ENCODE measurements at regions not wholly inside any gene's neighbourhood (a gene's known extent, or its start where the extent isn't known, plus 50 kb on each side); places are given as distances from the start of the nearest gene placed in this dataset.

GRCh38 chr3:105085506-105085905 is 281.2 kb upstream of the ALCAM start:
- BruUV-seq (replicated peaks): no TSS peak
- no peak for TF ChIP-seq E4F1 (IDR thresholded peaks at IDR 0.05; ENCODE audit: borderline replicate concordance, partially characterized antibody)
- no peak for TF ChIP-seq MYB (IDR thresholded peaks at IDR 0.05; ENCODE audit: borderline replicate concordance, low read depth, low read length)
- TF ChIP-seq BRCA1 (IDR thresholded peaks at IDR 0.05; ENCODE audit: low read depth, low read length): no peak
- TF ChIP-seq SREBF1 (IDR thresholded peaks at IDR 0.05; ENCODE audit: low read length): no peak
- no peak for TF ChIP-seq ZNF24 (IDR thresholded peaks at IDR 0.05)
- TF ChIP-seq CHD1 (IDR thresholded peaks at IDR 0.05; ENCODE audit: low read depth, low read length): no peak
- no peak for TF ChIP-seq TCF7 (IDR thresholded peaks at IDR 0.05; ENCODE audit: borderline replicate concordance)
- TF ChIP-seq, protein P1, sequence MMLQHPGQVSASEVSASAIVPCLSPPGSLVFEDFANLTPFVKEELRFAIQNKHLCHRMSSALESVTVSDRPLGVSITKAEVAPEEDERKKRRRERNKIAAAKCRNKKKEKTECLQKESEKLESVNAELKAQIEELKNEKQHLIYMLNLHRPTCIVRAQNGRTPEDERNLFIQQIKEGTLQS (IDR thresholded peaks at IDR 0.05; ENCODE audit: borderline replicate concordance, extremely low read depth, low read depth, low read length): no peak
- no peak for TF ChIP-seq RB1 (IDR thresholded peaks at IDR 0.05; ENCODE audit: borderline replicate concordance)
- no peak for TF ChIP-seq WRNIP1 (IDR thresholded peaks at IDR 0.05; ENCODE audit: borderline replicate concordance, low read depth, low read length)
- TF ChIP-seq FOXM1 (IDR thresholded peaks at IDR 0.05; ENCODE audit: low read depth, low read length): no peak
- in situ Hi-C loops (cut with MboI) (no loop called here), intact Hi-C loops (cut with micrococcal nuclease; ENCODE audit: unreplicated experiment) (no loop called here)
- H3K9ac ChIP-seq (ENCODE audit: control insufficient read depth, insufficient read depth, low read length): no peak overlapping the region
- no peaks in the 10 kb centered on the region for H3K27me3 ChIP-seq (replicated peaks in 1 of 2; ENCODE audit: control insufficient read depth in 2 of 2, insufficient read depth in 2 of 2, low read length in 1 of 2)
- CTCF ChIA-PET: no interaction called here
- no peak overlapping the region for H3K4me3 ChIP-seq
- RAD21 ChIA-PET (ENCODE audit: unreplicated experiment): no interaction called here
- ATAC-seq (no peak), FAIRE-seq (no peak), DNase-seq (ENCODE audit: low read depth, low spot score) (no peak)
- H4K20me1 ChIP-seq (ENCODE audit: control insufficient read depth, insufficient read depth): no peaks in the 10 kb centered on the region
- H3K27ac ChIP-seq (ENCODE audit: control insufficient read depth, insufficient read depth): no peak overlapping the region
- H3K79me2 ChIP-seq (ENCODE audit: control insufficient read depth, insufficient read depth, low read length): no peaks in the 10 kb centered on the region
- no peaks in the 10 kb centered on the region for H3K4me1 ChIP-seq (ENCODE audit: control insufficient read depth, insufficient read depth, low read length)
- H3K9me3 ChIP-seq (replicated peaks; ENCODE audit: control insufficient read depth, insufficient read depth, low read length): no peaks in the 10 kb centered on the region
- H3K4me2 ChIP-seq (ENCODE audit: control insufficient read depth, insufficient read depth): no peak overlapping the region
- SMC1A ChIA-PET (ENCODE audit: uncharacterized antibody, unreplicated experiment): no interaction called here
- no peak overlapping the region for H2AFZ ChIP-seq (ENCODE audit: control insufficient read depth, low read depth, low read length)
- POLR2A ChIA-PET: no interaction called here
- no peaks in the 10 kb centered on the region for H3K36me3 ChIP-seq (ENCODE audit: control insufficient read depth in 2 of 2, insufficient read depth in 2 of 2, low read length in 1 of 2)
